ENCODE measurements at regions not wholly inside any gene's neighbourhood (a gene's known extent, or its start where the extent isn't known, plus 50 kb on each side); places are given as distances from the start of the nearest gene placed in this dataset.
A peak's percentile ranks its signal among the peaks of the same experiment; 100 is the strongest.

DNA sequence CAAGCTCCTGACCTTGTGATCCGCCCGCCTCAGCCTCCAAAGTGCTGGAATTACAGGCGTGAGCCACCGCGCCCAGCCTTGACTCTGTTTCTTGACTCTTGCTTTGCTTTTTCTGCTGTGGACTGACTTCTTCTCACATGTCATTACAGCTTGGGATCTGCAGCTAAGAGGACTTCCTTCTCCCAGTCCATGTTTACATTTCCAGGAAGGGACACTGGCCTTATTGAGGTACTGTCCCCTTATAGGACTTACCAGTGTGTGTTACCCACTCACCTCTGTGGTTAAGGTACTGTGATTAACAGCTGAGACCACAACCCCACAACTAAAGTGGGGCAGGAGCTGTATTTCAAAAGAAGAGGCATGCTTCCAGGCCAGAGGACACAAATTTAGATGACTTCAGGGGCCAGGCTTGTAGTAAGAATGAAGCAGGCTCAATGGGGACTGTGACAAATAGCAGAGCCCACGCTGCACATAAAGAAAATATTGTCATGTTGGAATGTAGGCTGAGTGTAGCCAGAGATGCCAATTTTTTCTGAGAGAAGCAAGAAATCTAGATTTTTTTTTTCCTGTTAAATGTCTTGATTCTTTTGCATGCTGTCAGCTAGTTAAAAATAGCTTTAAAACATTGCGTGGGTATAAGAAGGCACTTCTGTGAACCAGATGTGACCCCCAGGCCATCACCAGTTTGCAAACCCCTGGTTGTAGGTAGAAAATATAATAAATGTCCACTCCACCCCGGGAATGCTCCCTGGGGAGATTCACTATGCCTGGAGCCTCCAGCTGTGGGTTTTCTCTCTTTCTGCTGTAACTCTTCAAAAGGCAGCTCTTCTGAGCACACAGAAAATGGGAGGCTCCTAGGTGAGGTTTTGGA lies 75.0 kb downstream of the PTPDC1 start:
- ChIA-PET CTCF (interaction anchor here (1.1 to 2.5 kb wide), 3 partner anchors 9 to 93 kb away, joined by 3 to 7 read pairs (median 6); no protein-coding TSS in a partner anchor), POLR2A (interaction anchor here (0.7 kb wide), 1 partner anchor 15 kb away, joined by 3 read pairs; no protein-coding TSS in a partner anchor)
- H3K9me3 Mint-ChIP-seq (ENCODE audit: insufficient read depth) = peaks cover 5% of the 10 kb centered on the region
- H3K4me3 Mint-ChIP-seq = no peak overlapping the region
- no peak for ATAC-seq
- H3K4me1 Mint-ChIP-seq (ENCODE audit: low read depth) = peaks cover 26% of the 10 kb centered on the region
- H3K27me3 Mint-ChIP-seq (ENCODE audit: low read depth) = no peaks in the 10 kb centered on the region
- no peak overlapping the region for H3K27ac Mint-ChIP-seq
- DNase-seq = no peak
- peaks cover 4% of the 10 kb centered on the region for H3K36me3 Mint-ChIP-seq (ENCODE audit: low read depth)

DNA sequence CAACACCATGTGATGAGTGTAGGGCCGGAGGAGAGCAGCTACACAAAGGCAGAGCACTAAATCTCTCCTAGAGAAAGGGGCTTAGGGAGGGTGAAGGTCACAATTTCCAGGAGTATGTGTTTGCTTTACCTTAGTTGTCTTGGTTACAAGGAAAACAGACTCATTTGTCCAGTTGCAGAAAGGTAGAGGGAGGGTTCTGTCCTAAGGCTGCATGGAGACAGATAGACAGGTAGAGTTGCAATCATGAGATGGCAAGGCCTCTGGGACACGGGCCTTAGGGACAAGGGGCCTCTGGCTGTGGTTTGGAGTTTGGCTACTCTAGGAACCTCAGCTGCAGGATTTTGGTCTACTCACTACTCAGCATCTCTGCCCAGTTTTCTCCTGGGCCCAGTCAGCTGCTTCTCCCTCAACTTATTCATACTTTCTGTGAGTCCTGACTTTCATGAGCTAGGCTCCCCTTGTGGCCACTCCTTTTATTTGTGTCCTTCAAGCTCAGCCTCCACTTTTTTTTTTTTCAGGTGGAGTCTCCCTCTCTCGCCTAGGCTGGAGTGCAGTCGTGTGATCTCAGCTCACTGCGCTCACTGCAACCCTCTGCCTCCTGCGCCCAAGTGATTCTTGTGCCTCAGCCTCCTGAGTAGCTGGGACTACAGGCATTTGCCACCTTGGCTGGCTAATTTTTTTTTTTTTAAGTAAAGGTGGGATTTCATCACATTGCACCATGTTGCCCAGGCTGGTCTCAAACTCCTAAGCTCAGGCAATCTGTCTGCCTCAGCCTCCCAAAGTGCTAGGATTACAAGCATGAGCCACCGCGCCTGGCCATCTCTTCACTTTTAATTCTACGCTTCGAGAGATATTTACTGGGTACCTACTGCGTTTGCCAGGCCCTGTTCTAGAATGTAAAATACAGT lies 76.6 kb downstream of the PTPDC1 start:
- CTCF ChIA-PET = interaction anchor here (0.6 to 1.1 kb wide), 3 partner anchors 13 to 33 kb away, joined by 3 to 4 read pairs (median 3); no protein-coding TSS in a partner anchor
- no peaks in the 10 kb centered on the region for H3K27me3 Mint-ChIP-seq (ENCODE audit: low read depth)

DNA sequence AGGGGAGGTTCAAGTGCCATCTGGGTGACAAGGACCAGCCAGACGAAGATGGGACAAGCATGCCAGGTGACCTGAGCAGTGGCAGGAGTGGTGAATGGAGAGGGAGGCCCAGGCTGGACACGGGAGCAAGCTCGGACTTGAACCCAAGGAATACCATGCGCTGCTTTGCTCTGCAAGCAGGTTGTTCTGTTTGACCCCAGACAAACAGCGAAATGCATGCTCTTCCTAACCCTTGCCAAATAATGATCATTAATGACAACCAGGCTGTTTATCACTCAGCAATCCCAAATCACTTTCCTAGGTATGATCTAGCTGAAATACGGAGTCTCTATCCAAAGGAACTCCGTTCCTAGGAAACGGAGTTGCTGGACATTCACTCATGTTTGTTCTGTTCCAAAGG lies 77.4 kb downstream of the PTPDC1 start:
- no peaks in the 10 kb centered on the region for H3K9me3 Mint-ChIP-seq (ENCODE audit: insufficient read depth)
- no peak for DNase-seq
- CTCF ChIA-PET = no interaction called here
- peaks cover 27% of the 10 kb centered on the region for H3K4me1 Mint-ChIP-seq (ENCODE audit: low read depth)
- H3K27ac Mint-ChIP-seq = no peak overlapping the region
- POLR2A ChIA-PET = no interaction called here
- peaks cover under 1% of the 10 kb centered on the region for H3K36me3 Mint-ChIP-seq (ENCODE audit: low read depth)
- ATAC-seq = no peak
- no peak overlapping the region for H3K4me3 Mint-ChIP-seq
- H3K27me3 Mint-ChIP-seq (ENCODE audit: low read depth) = no peaks in the 10 kb centered on the region

More for the DNA sequence above, 76.6 kb downstream of the PTPDC1 start:
- H3K4me1 Mint-ChIP-seq (ENCODE audit: low read depth) = peaks cover 35% of the 10 kb centered on the region
- no peaks in the 10 kb centered on the region for H3K36me3 Mint-ChIP-seq (ENCODE audit: low read depth)
- ATAC-seq (no peak), DNase-seq (no peak)
- no peaks in the 10 kb centered on the region for H3K9me3 Mint-ChIP-seq (ENCODE audit: insufficient read depth)
- no peak overlapping the region for H3K27ac Mint-ChIP-seq
- POLR2A ChIA-PET = no interaction called here
- H3K4me3 Mint-ChIP-seq = no peak overlapping the region

DNA sequence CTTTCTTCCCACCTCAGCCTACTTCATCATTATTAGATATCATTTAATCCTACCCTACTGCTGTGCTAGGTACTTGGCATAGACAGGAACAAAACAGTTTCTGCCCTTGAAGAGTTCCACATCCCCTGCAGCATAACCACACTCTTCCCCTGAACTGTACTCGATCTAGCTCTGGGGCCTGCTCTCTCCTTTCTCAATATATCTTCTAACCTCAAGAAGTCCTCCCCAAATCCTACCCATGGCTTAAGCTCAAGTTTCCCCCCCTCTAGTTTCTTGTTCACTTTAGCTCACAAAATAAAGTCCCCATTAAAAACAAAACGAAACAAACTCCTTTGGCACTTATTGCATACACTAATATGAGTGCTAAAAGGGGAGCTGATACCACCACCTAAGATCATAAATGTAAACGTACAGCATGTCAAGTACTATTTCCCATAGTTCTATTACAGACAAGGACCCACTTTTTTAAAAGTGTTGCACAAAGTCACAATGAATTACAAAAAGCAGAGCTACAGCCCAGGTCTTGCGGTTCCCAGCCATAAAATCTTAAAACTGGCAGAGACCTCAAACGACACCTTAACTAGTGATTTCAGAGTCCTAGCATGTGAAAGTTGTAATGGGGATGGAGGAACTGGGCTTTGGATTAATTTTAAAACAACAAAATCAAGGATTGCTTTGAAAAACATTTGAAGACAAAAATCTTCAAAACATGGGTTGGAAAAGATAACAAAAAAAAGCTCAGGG lies 80.7 kb downstream of the PTPDC1 start:
- H3K4me1 Mint-ChIP-seq (ENCODE audit: low read depth) = peaks cover 37% of the 10 kb centered on the region
- CTCF ChIA-PET = interaction anchor here (0.9 to 1.4 kb wide), 5 partner anchors 8 to 133 kb away, joined by 3 to 4 read pairs (median 3); no protein-coding TSS in a partner anchor

DNA sequence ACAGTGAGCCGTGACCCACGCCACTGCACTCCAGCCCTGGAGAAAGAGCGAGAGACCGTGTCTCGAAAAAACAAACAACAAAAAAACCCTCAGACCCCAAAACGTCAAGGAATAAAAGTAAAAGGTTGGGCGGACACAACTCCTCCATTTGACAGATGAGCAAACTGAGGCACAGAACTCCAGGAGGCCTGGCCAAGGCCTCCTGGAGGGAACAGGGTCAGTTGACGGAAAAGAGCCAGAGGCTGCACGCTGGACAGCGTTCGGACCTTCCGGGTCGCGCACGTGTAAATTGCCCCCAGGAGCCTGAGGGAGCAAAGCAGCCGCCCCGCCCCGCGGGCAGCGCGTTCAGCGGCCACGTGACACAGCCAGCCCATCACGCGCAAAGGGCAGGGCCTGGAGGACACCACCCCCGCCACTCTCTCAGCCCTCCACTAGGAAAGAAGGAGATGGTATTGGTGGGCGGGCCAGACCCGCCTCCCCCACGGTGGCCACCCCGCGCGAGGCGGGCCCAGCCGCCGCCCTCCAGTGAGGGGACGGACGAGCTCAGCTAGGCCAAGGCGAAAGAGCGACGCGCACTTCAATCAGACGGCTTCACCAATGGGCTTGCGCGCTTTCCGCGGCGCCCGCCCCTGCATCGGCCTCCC lies 81.5 kb downstream of the PTPDC1 start:
- peak overlapping the region; percentile 75 for H3K4me3 Mint-ChIP-seq
- peaks cover 29% of the 10 kb centered on the region for H3K36me3 Mint-ChIP-seq (ENCODE audit: low read depth)
- ATAC-seq (peak; percentile 93), DNase-seq (peak; percentile 98)
- peak overlapping the region; percentile 79 for H3K27ac Mint-ChIP-seq
- H3K4me1 Mint-ChIP-seq (ENCODE audit: low read depth) = peaks cover 42% of the 10 kb centered on the region
- no peaks in the 10 kb centered on the region for H3K27me3 Mint-ChIP-seq (ENCODE audit: low read depth)
- ChIA-PET POLR2A (interaction anchor here (0.8 to 1.3 kb wide), 4 partner anchors 8 to 135 kb away, joined by 3 to 4 read pairs (median 3); no protein-coding TSS in a partner anchor), CTCF (interaction anchor here (1.1 to 1.4 kb wide), 4 partner anchors 9 to 134 kb away, joined by 3 to 4 read pairs (median 3); no protein-coding TSS in a partner anchor)
- H3K9me3 Mint-ChIP-seq (ENCODE audit: insufficient read depth) = no peaks in the 10 kb centered on the region

More for the DNA sequence above, 80.7 kb downstream of the PTPDC1 start:
- POLR2A ChIA-PET = interaction anchor here (1.1 kb wide), 1 partner anchor 8 kb away, joined by 3 read pairs; no protein-coding TSS in a partner anchor
- no peaks in the 10 kb centered on the region for H3K27me3 Mint-ChIP-seq (ENCODE audit: low read depth)
- H3K4me3 Mint-ChIP-seq = peak overlapping the region; percentile 75
- H3K9me3 Mint-ChIP-seq (ENCODE audit: insufficient read depth) = no peaks in the 10 kb centered on the region
- ATAC-seq (no peak), DNase-seq (no peak)
- H3K27ac Mint-ChIP-seq = peak overlapping the region; percentile 79
- H3K36me3 Mint-ChIP-seq (ENCODE audit: low read depth) = peaks cover 24% of the 10 kb centered on the region

DNA sequence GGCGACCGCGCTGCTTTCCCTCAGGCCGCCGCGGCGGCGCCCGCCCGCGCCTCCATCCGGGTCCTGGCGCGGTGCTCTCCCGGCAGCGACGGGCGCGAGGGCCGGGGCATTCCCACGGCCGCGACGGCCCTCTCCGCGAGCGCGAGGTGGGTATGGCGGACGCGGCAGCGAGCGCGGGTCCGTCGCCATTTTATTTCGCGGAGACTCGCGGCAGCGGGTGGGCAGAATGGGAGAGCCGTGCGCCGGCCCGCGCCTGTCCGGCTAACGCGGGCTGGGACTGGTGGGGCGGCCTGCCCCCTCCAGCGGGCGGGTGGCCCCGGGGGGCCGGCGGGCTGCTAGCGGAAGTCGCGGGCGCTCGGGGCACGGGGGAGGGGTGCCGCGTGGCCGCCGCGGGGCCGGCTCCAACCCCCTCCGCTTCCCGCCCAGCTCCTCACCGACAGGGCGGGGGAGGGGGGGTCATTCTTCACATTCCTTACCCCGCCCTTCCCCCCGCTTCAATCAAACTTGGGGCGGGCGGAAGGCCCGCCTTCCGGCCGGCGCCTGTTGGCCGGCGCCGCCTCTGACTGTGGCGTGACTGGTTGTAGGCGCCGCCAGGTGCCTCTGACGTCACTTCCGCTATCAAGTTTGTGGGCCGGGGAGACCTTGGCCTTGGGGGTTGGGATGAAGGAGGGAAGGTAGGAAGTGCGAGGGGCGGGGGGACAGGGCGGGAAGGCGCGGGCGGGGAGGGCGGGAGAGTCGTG lies 82.1 kb downstream of the PTPDC1 start:
- H3K4me3 Mint-ChIP-seq = peak overlapping the region; percentile 87
- peaks cover 32% of the 10 kb centered on the region for H3K36me3 Mint-ChIP-seq (ENCODE audit: low read depth)

DNA sequence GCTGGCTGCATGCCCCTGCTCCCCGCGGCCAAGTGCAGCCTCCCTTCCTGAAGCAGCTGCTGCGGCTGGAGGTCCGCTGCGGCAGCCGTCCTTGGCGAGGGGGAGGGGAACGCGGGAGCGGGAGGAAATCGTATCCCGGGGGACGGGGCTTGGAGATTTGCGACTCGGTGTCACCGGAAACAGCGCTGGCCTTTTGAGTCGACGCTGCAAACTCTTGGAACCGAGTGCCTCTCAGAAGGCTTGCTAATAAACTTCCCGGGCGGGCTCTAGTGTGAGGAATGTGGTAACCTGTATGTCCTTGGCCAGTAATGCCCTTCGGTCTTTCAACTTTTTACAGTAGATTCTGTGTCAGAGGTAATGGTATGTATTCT lies 82.7 kb downstream of the PTPDC1 start:
- ATAC-seq (no peak), DNase-seq (no peak)
- Mint-ChIP-seq H3K4me3 (peak overlapping the region; percentile 87), H3K36me3 (ENCODE audit: low read depth) (peaks cover 35% of the 10 kb centered on the region), H3K27ac (peak overlapping the region; percentile 79), H3K9me3 (ENCODE audit: insufficient read depth) (no peaks in the 10 kb centered on the region), H3K27me3 (ENCODE audit: low read depth) (no peaks in the 10 kb centered on the region), H3K4me1 (ENCODE audit: low read depth) (peaks cover 49% of the 10 kb centered on the region)
- ChIA-PET POLR2A (interaction anchor here (0.7 to 1.3 kb wide), 2 partner anchors 12 to 136 kb away, joined by 3 to 4 read pairs; no protein-coding TSS in a partner anchor), CTCF (no interaction called here)

More for the DNA sequence above, 82.1 kb downstream of the PTPDC1 start:
- H3K27ac Mint-ChIP-seq = peak overlapping the region; percentile 79
- peak; percentile 63 for ATAC-seq
- H3K4me1 Mint-ChIP-seq (ENCODE audit: low read depth) = peaks cover 45% of the 10 kb centered on the region
- no peaks in the 10 kb centered on the region for H3K27me3 Mint-ChIP-seq (ENCODE audit: low read depth)
- POLR2A ChIA-PET = interaction anchor here (0.7 to 1.3 kb wide), 4 partner anchors 9 to 135 kb away, joined by 3 to 4 read pairs (median 3); no protein-coding TSS in a partner anchor
- DNase-seq = peak; percentile 97
- no peaks in the 10 kb centered on the region for H3K9me3 Mint-ChIP-seq (ENCODE audit: insufficient read depth)
- CTCF ChIA-PET = interaction anchor here (1.4 kb wide), 1 partner anchor 10 kb away, joined by 4 read pairs; no protein-coding TSS in a partner anchor

DNA sequence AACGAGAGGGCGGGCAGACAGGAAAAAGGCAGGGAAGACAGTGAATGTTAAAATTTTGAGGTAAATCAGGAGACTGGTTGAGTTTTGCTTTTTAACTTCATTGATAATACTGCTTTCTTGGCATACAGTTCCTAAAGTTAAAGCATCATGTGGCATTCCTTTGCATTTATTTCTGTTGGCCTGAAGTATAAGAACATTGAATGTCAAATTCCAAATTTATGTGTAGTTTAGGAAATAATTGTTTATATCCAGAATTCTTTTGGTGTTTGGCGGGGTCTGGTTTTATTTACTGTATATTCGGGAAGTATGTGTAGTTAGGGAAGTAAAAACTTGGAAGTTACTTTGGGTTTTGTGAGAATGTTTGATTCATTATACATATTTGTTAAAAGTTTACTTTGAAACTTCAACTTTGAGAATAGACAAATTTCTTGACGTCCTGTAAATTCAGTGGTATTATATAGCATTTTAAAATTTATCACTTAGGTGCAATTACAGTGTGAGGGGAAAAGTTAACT lies 83.2 kb downstream of the PTPDC1 start:
- Mint-ChIP-seq H3K9me3 (ENCODE audit: insufficient read depth) (no peaks in the 10 kb centered on the region), H3K36me3 (ENCODE audit: low read depth) (peaks cover 35% of the 10 kb centered on the region), H3K27me3 (ENCODE audit: low read depth) (no peaks in the 10 kb centered on the region), H3K4me3 (peak overlapping the region; percentile 87), H3K27ac (peak overlapping the region; percentile 79), H3K4me1 (ENCODE audit: low read depth) (peaks cover 52% of the 10 kb centered on the region)
- ATAC-seq (no peak), DNase-seq (no peak)
- ChIA-PET CTCF (interaction anchor here (1.6 kb wide), 1 partner anchor 9 kb away, joined by 7 read pairs; no protein-coding TSS in a partner anchor), POLR2A (no interaction called here)

DNA sequence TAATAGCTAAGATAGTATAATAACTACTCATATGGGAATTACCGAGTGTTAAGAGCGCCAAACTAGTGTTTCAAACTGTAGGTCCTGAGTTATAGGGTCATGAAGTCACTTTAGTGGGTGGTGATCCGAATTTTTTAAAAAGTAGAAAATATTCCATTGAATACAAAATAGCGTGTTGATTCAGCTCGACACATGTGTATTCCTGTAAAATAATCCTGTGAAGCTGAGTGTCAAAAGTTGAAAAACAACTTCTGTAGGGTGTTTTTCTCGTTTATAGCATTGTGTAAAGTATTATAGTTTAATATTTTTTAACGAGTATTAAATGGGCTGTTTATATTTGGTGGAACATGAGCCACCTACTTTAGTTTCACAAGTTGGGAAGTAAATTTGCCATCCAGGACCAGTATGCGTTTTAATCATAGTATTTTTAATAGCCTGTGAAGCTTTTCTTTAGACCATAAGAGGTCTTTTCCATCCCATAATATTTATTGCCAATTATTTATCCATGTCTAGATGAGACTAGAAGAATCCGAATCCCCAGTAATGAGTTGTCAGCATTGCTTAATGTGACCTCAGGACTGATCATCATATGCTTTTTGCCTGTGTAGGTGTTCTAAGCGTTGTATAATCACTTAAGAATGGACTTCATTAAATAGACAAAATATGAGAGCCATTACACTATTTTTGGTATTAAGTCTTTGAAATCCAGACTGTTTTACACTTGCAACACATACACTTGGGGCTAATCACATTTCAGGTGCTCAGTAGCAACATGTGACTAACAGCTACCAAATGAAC lies 84.1 kb downstream of the PTPDC1 start:
- ATAC-seq (no peak), DNase-seq (no peak)
- Mint-ChIP-seq H3K36me3 (ENCODE audit: low read depth) (peaks cover 44% of the 10 kb centered on the region), H3K4me3 (peak overlapping the region; percentile 87), H3K27me3 (ENCODE audit: low read depth) (no peaks in the 10 kb centered on the region), H3K27ac (peak overlapping the region; percentile 79), H3K9me3 (ENCODE audit: insufficient read depth) (no peaks in the 10 kb centered on the region), H3K4me1 (ENCODE audit: low read depth) (peaks cover 62% of the 10 kb centered on the region)
- ChIA-PET CTCF (interaction anchor here (1.1 to 1.6 kb wide), 3 partner anchors 10 to 46 kb away, joined by 4 to 7 read pairs (median 5); no protein-coding TSS in a partner anchor), POLR2A (no interaction called here)

Data from activated CD8-positive, alpha-beta T cell treated with anti-CD3 and anti-CD28 coated beads, Interleukin-2, amount 10 ng/mL, durations not matched to agents 7 days and 5 days (primary cell).